AG09319 (cell line): ENCODE measurements at regions not wholly inside any gene's neighbourhood (a gene's known extent, or its start where the extent isn't known, plus 50 kb on each side); places are given as distances from the start of the nearest gene placed in this dataset.

Source experiments
- DNase-seq: peaks from one replicate; pipeline ENCODE4 v3.0.0-alpha.2; 2010; ENCODE audit warnings: low read depth; ENCODE audit errors: extremely low read depth
- CTCF ChIP-seq: IDR thresholded peaks from 2 replicates; pipeline ENCODE4 v1.5.1; 2011; ENCODE audit warnings: low read depth, mild to moderate bottlenecking, inconsistent platforms, low read length, moderate library complexity

- TF ChIP-seq CTCF: no peak
- no peak for DNase-seq
Measured at GRCh38 chr2:139366681-139367080, 586.5 kb upstream of the NXPH2 start.

GRCh38 chr2:139365189-139365588 is 585.0 kb upstream of the NXPH2 start:
- no peak for DNase-seq
- TF ChIP-seq CTCF: no peak

- no peak for TF ChIP-seq CTCF
- no peak for DNase-seq
Measured at GRCh38 chr2:139360654-139361053, 580.5 kb upstream of the NXPH2 start.

GRCh38 chr2:139359818-139360217 is 579.6 kb upstream of the NXPH2 start:
- TF ChIP-seq CTCF: no peak
- no peak for DNase-seq

- TF ChIP-seq CTCF: no peak
- DNase-seq: no peak
Measured at GRCh38 chr2:139357972-139358371, 577.8 kb upstream of the NXPH2 start.

- DNase-seq: no peak
- no peak for TF ChIP-seq CTCF
Measured at GRCh38 chr2:139354518-139354917, 574.3 kb upstream of the NXPH2 start.

- DNase-seq: no peak
Measured at GRCh38 chr2:139353874-139354273, 573.7 kb upstream of the NXPH2 start.

More at GRCh38 chr2:139353874-139354273, 573.7 kb upstream of the NXPH2 start:
- TF ChIP-seq CTCF: no peak
